DOHH2 (cell line): ENCODE measurements at regions not wholly inside any gene's neighbourhood (a gene's known extent, or its start where the extent isn't known, plus 50 kb on each side); places are given as distances from the start of the nearest gene placed in this dataset.

ENCODE experiments used
- H3F3A ChIP-seq: fragments of 200-600 bp; sonication (generic), shearing (Covaris generic); 2 replicates; pipeline ENCODE4 v1.6.0; 2016; ENCODE audit warnings: antibody characterized with exemption, mild to moderate bottlenecking; ENCODE audit not compliant: control insufficient read depth, insufficient read depth
- H3K27ac ChIP-seq: fragments of 200-600 bp; sonication (generic); 2 replicates; pipeline ENCODE4 v1.5.1; 2014; ENCODE audit warnings: low read depth, mild to moderate bottlenecking, low read length, moderate library complexity
- H3K27me3 ChIP-seq: fragments of 200-600 bp; sonication (generic); 2 replicates; pipeline ENCODE4 v1.6.1; 2014; ENCODE audit warnings: mild to moderate bottlenecking, low read length, mixed read lengths; ENCODE audit not compliant: control insufficient read depth
- H3K36me3 ChIP-seq: fragments of 200-600 bp; sonication (generic); 2 replicates; pipeline ENCODE4 v1.6.1; 2014; ENCODE audit warnings: mild to moderate bottlenecking, low read length, moderate library complexity, mixed read lengths; ENCODE audit not compliant: control insufficient read depth
- H3K4me1 ChIP-seq: fragments of 200-600 bp; sonication (generic); 2 replicates; pipeline ENCODE4 v1.6.1; 2014; ENCODE audit warnings: mild to moderate bottlenecking, low read length, mixed read lengths; ENCODE audit not compliant: control insufficient read depth
- H3K4me2 ChIP-seq: fragments of 200-600 bp; sonication (generic); 2 replicates; pipeline ENCODE4 v1.6.0; 2014; ENCODE audit warnings: mild to moderate bottlenecking, low read length, moderate library complexity
- H3K4me3 ChIP-seq: fragments of 200-600 bp; sonication (generic); 2 replicates; pipeline ENCODE4 v1.5.1; 2014; ENCODE audit warnings: mild to moderate bottlenecking, low read length, mixed read lengths
- H3K79me2 ChIP-seq: fragments of 200-600 bp; sonication (generic); 2 replicates; pipeline ENCODE4 v1.6.1; 2014; ENCODE audit warnings: mild to moderate bottlenecking, low read length, mixed read lengths; ENCODE audit not compliant: control insufficient read depth
- H3K9me2 ChIP-seq: fragments of 200-600 bp; sonication (generic); replicated peaks from 2 replicates; pipeline ENCODE4 v1.6.1; 2014; ENCODE audit warnings: mild to moderate bottlenecking, low read length, mixed read lengths; ENCODE audit not compliant: control insufficient read depth
- H3K9me3 ChIP-seq: fragments of 200-600 bp; sonication (generic); 2 replicates; pipeline ENCODE4 v1.6.1; 2014; ENCODE audit warnings: antibody characterized with exemption, low read length, mixed read lengths; ENCODE audit not compliant: control insufficient read depth, insufficient read depth
- H4K20me1 ChIP-seq: fragments of 200-600 bp; sonication (generic); 2 replicates; pipeline ENCODE4 v1.6.0; 2014; ENCODE audit warnings: low read depth, mild to moderate bottlenecking, antibody characterized with exemption, low read length, moderate library complexity; ENCODE audit not compliant: control insufficient read depth, insufficient read depth
- CTCF ChIP-seq: fragments of 200-600 bp; sonication (generic); IDR thresholded peaks from one replicate; pipeline ENCODE4 v1.5.1; 2014; ENCODE audit warnings: antibody characterized with exemption, mild to moderate bottlenecking, low read depth, low read length; ENCODE audit not compliant: poor library complexity, severe bottlenecking
- EZH2phosphoT487 ChIP-seq: fragments of 200-600 bp; sonication (generic); IDR thresholded peaks from 2 replicates; pipeline ENCODE4 v1.6.1; 2017; ENCODE audit warnings: borderline replicate concordance, mild to moderate bottlenecking, antibody characterized with exemption, low read length, moderate library complexity, mixed read lengths

- Histone ChIP-seq H3K4me3 (no peak overlapping the region), H3K36me3 (no peaks in the 10 kb centered on the region), H3K4me1 (peaks cover 20% of the 10 kb centered on the region), H3K79me2 (no peaks in the 10 kb centered on the region), H3F3A (peaks cover 5% of the 10 kb centered on the region; the same call in 1 of the 2 replicates), H4K20me1 (peaks cover 20% of the 10 kb centered on the region), H3K4me2 (no peak overlapping the region), H3K9me2 (no peaks in the 10 kb centered on the region), H3K9me3 (no peaks in the 10 kb centered on the region), H3K27me3 (peaks cover 54% of the 10 kb centered on the region), H3K27ac (no peak overlapping the region)
- no peak for TF ChIP-seq EZH2phosphoT487
- TF ChIP-seq CTCF, result no peak
Observed at GRCh38 chr14:76965232-76965631, 63.3 kb downstream of the IRF2BPL start.

- no peak for TF ChIP-seq EZH2phosphoT487
- no peak overlapping the region for H3K27ac ChIP-seq
Observed at GRCh38 chr14:76964695-76965094, 63.8 kb downstream of the IRF2BPL start.

GRCh38 chr14:76963372-76963771, 65.1 kb downstream of the IRF2BPL start:
- Histone ChIP-seq H3K36me3 (no peaks in the 10 kb centered on the region), H3K27ac (no peak overlapping the region), H3K9me3 (no peaks in the 10 kb centered on the region), H3K4me2 (no peak overlapping the region), H3K9me2 (no peaks in the 10 kb centered on the region), H3K4me1 (peaks cover 20% of the 10 kb centered on the region), H3K4me3 (no peak overlapping the region), H3F3A (peaks cover 5% of the 10 kb centered on the region; the same call in 1 of the 2 replicates), H3K79me2 (no peaks in the 10 kb centered on the region), H4K20me1 (peaks cover 23% of the 10 kb centered on the region), H3K27me3 (peaks cover 69% of the 10 kb centered on the region)
- TF ChIP-seq EZH2phosphoT487 (no peak), CTCF (no peak)

More at GRCh38 chr14:76964695-76965094, 63.8 kb downstream of the IRF2BPL start:
- Histone ChIP-seq H3K4me1 (peaks cover 20% of the 10 kb centered on the region), H3K9me3 (no peaks in the 10 kb centered on the region), H3K36me3 (no peaks in the 10 kb centered on the region), H3K9me2 (no peaks in the 10 kb centered on the region), H4K20me1 (peaks cover 23% of the 10 kb centered on the region), H3K27me3 (peaks cover 58% of the 10 kb centered on the region), H3K79me2 (no peaks in the 10 kb centered on the region), H3K4me3 (no peak overlapping the region), H3F3A (peaks cover 5% of the 10 kb centered on the region; the same call in 1 of the 2 replicates), H3K4me2 (no peak overlapping the region)

- H3K36me3 ChIP-seq, result no peaks in the 10 kb centered on the region
- H3K4me3 ChIP-seq, result peak overlapping the region; percentile 58
- peak overlapping the region; percentile 62 for H3K4me2 ChIP-seq
- no peak overlapping the region for H3K27ac ChIP-seq
- H3K9me2 ChIP-seq, result no peaks in the 10 kb centered on the region
- H3K9me3 ChIP-seq, result no peaks in the 10 kb centered on the region
- H3K79me2 ChIP-seq, result no peaks in the 10 kb centered on the region
- peaks cover 21% of the 10 kb centered on the region for H3K4me1 ChIP-seq
- peaks cover 26% of the 10 kb centered on the region for H4K20me1 ChIP-seq
- TF ChIP-seq EZH2phosphoT487 (no peak), CTCF (no peak)
- peaks cover 80% of the 10 kb centered on the region for H3K27me3 ChIP-seq
- peaks cover 7% of the 10 kb centered on the region for H3F3A ChIP-seq
Observed at GRCh38 chr14:76962303-76962660, 66.2 kb downstream of the IRF2BPL start.
